Suprapubic skin (tissue), 4 donors: ENCODE measurements at regions not wholly inside any gene's neighbourhood (a gene's known extent, or its start where the extent isn't known, plus 50 kb on each side); places are given as distances from the start of the nearest gene placed in this dataset.

Source experiments
- DNase-seq, 2 donors: peaks; one replicate each; pipeline ENCODE4 v3.0.0-alpha.2; 2019; ENCODE audit warnings: low spot score in 2 of 2
- H3K27ac ChIP-seq: fragments of 200-600 bp; sonication (generic); one replicate; pipeline ENCODE4 v1.5.1; 2019
- H3K27me3 ChIP-seq: fragments of 200-600 bp; sonication (generic); one replicate; pipeline ENCODE4 v1.5.1; 2019
- H3K36me3 ChIP-seq: fragments of 200-600 bp; sonication (generic); one replicate; pipeline ENCODE4 v1.5.1; 2019
- H3K4me1 ChIP-seq: fragments of 200-600 bp; sonication (generic); one replicate; pipeline ENCODE4 v1.5.1; 2019
- H3K4me3 ChIP-seq: fragments of 200-600 bp; sonication (generic); one replicate; pipeline ENCODE4 v1.5.1; 2019; ENCODE audit warnings: mild to moderate bottlenecking
- H3K9me3 ChIP-seq: fragments of 200-600 bp; sonication (generic); one replicate; pipeline ENCODE4 v1.5.1; 2019
- EP300 ChIP-seq: sonication (generic); formaldehyde crosslinking; IDR thresholded peaks from one replicate; pipeline ENCODE4 v1.6.1; 2017; ENCODE audit warnings: antibody characterized with exemption
- POLR2A ChIP-seq, 2 donors: fragments of 450-650 bp; IDR thresholded peaks; one replicate each; pipeline ENCODE4 v1.6.1; 2017; ENCODE audit warnings: antibody characterized with exemption in 2 of 2, mild to moderate bottlenecking in 2 of 2, moderate library complexity in 2 of 2
- POLR2AphosphoS5 ChIP-seq, 3 donors: sonication (generic); formaldehyde crosslinking; IDR thresholded peaks; one replicate each; pipeline ENCODE4 v1.6.1; 2017; ENCODE audit warnings: antibody characterized with exemption in 3 of 3
- WGBS: methylation state at CpG from one replicate; pipeline ENCODE4 v1.1.5; 2018; 5-methylcytosine and 5-hydroxymethylcytosine counted together
- TF ChIP-seq, protein P1 (sequence below), 2 donors: fragments of 200-600 bp in 1 of 2; fragments of 450-650 bp in 1 of 2; sonication (generic) in 1 of 2; IDR thresholded peaks; one replicate each; pipeline ENCODE4 v1.5.1; 2016 to 2019; ENCODE audit warnings: antibody characterized with exemption in 2 of 2, mild to moderate bottlenecking in 1 of 2, moderate library complexity in 1 of 2

DNA sequence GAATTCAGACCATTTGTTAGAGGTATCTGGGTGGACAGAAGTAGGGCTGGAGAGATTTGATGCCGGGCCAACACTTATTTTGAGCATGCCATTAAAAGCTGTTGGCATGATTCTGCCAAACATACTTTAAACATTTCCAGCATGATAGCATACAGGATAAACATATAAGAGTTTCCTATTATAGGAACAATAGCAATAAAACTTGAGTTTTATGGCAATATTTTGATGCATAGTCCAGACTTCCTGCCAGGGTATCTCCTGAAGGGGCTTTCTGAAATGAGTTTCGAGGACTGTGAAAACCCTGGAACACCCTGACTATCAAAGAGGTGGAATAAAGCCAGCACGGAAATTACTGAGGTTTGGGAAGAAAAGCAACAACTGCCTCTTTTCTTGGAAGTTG lies 1398.0 kb upstream of the NXPH2 start:
- TF ChIP-seq, protein P1, sequence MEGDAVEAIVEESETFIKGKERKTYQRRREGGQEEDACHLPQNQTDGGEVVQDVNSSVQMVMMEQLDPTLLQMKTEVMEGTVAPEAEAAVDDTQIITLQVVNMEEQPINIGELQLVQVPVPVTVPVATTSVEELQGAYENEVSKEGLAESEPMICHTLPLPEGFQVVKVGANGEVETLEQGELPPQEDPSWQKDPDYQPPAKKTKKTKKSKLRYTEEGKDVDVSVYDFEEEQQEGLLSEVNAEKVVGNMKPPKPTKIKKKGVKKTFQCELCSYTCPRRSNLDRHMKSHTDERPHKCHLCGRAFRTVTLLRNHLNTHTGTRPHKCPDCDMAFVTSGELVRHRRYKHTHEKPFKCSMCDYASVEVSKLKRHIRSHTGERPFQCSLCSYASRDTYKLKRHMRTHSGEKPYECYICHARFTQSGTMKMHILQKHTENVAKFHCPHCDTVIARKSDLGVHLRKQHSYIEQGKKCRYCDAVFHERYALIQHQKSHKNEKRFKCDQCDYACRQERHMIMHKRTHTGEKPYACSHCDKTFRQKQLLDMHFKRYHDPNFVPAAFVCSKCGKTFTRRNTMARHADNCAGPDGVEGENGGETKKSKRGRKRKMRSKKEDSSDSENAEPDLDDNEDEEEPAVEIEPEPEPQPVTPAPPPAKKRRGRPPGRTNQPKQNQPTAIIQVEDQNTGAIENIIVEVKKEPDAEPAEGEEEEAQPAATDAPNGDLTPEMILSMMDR (IDR thresholded peaks at IDR 0.05): no peak
- TF ChIP-seq POLR2A (IDR thresholded peaks at IDR 0.05) (no peak), POLR2AphosphoS5 (IDR thresholded peaks at IDR 0.05) (no peak), EP300 (no peak)
- no peak for DNase-seq
- H3K27me3 ChIP-seq: no peaks in the 10 kb centered on the region
- no peaks in the 10 kb centered on the region for H3K4me1 ChIP-seq
- no peak overlapping the region for H3K4me3 ChIP-seq
- peaks cover 4% of the 10 kb centered on the region for H3K9me3 ChIP-seq
- H3K36me3 ChIP-seq: no peaks in the 10 kb centered on the region
- WGBS: 43% methylated on average over 3 of the region's 3 CpGs
- no peak overlapping the region for H3K27ac ChIP-seq

DNA sequence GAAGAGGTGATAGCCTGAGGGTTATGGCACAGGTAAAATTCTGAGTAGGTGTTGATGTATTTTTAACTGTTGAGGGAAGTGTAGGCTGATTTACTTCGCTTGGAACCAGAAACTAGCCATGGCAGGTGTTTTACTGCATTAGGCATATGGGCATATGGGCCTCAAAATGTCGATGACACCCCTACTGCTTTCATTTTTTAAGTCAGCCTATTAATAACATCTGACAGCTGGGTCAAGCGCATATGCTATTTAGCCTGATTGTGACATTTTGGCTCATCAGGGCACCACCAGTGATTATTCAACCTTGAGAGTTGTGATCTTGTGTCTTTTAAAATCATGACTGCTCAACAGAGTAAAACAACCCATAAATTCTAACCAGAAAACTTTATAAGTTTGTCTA lies 1396.9 kb upstream of the NXPH2 start:
- H3K4me1 ChIP-seq: no peaks in the 10 kb centered on the region
- no peak overlapping the region for H3K4me3 ChIP-seq
- TF ChIP-seq POLR2A (IDR thresholded peaks at IDR 0.05): no peak
- TF ChIP-seq POLR2AphosphoS5 (IDR thresholded peaks at IDR 0.05): no peak
- TF ChIP-seq, protein P1 (IDR thresholded peaks at IDR 0.05): no peak
- TF ChIP-seq EP300: no peak
- no peak overlapping the region for H3K27ac ChIP-seq
- no peak for DNase-seq
- H3K9me3 ChIP-seq: peaks cover 4% of the 10 kb centered on the region
- H3K36me3 ChIP-seq: no peaks in the 10 kb centered on the region
- H3K27me3 ChIP-seq: no peaks in the 10 kb centered on the region
- 81% methylated on average over 3 of the region's 3 CpGs for WGBS

DNA sequence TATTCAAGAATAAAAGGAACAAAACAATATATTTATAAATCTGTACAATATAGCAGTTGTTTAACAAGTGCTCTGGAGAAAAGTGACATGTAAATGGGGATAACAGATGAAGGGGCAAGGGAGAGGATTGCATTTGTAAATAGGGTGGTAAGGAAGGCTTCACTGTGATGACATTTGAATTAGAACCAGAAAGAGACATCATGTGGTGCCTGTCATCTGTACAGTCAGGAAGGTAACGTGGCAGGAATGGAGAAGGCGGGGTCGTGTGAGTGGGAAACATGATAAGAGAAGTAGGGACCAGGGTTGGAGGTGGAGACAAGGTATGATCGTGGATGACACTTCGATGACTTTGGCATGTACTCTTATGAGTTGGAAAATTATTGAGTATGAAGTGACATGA lies 1393.6 kb upstream of the NXPH2 start:
- H3K4me1 ChIP-seq: no peaks in the 10 kb centered on the region
- H3K27me3 ChIP-seq: no peaks in the 10 kb centered on the region
- no peaks in the 10 kb centered on the region for H3K36me3 ChIP-seq
- WGBS: 75% methylated on average over 5 of the region's 5 CpGs
- H3K27ac ChIP-seq: no peak overlapping the region
- TF ChIP-seq POLR2A (IDR thresholded peaks at IDR 0.05): no peak
- TF ChIP-seq EP300: no peak
- TF ChIP-seq, protein P1 (IDR thresholded peaks at IDR 0.05): no peak
- no peak for TF ChIP-seq POLR2AphosphoS5 (IDR thresholded peaks at IDR 0.05)
- H3K4me3 ChIP-seq: no peak overlapping the region
- DNase-seq: no peak
- H3K9me3 ChIP-seq: peaks cover 22% of the 10 kb centered on the region

DNA sequence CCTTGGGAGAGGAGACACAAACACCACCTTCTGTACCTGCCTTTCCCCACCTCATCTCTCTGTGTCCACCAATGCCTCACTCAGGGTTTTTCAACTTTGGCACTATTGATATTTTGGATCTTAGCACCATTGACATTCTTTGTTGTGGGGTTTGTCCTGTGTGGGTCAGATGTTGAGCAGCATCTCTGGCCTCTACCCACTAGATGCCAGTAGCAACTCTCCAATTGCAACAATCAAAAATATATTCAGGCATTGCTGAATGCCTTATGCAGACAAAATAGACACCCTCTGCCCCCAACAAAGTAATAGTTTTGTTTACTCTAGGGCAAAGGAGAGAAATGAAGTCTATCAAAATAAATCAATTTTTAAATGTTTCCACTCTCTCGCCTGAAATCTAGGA lies 1384.3 kb upstream of the NXPH2 start:
- H3K4me3 ChIP-seq: no peak overlapping the region
- TF ChIP-seq, protein P1 (IDR thresholded peaks at IDR 0.05): no peak
- TF ChIP-seq EP300 (no peak), POLR2AphosphoS5 (IDR thresholded peaks at IDR 0.05) (no peak), POLR2A (IDR thresholded peaks at IDR 0.05) (no peak)
- peaks cover 2% of the 10 kb centered on the region for H3K9me3 ChIP-seq
- no peaks in the 10 kb centered on the region for H3K27me3 ChIP-seq
- H3K36me3 ChIP-seq: no peaks in the 10 kb centered on the region
- WGBS: 84% methylated on average over 1 of the region's 1 CpG
- no peak for DNase-seq
- no peak overlapping the region for H3K27ac ChIP-seq
- H3K4me1 ChIP-seq: no peaks in the 10 kb centered on the region

DNA sequence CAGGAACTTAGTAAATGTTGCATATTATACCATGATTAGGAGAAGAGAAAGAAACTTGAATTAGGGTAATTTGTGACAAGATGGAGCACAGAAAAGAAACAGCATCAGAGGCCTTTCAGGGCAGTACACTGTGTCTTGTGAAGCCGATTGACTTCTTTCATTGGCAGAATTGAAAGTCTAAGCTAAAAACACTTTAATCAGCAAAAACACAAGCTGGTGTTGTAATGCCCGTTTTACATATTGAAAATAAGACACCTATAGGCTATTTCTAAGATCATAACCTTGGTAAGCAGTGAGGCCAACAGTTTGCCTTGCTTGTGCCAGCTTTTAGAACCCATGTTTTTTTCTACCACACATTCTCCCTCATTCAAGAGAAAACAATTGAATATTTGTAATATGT lies 1378.1 kb upstream of the NXPH2 start:
- no peaks in the 10 kb centered on the region for H3K27me3 ChIP-seq
- TF ChIP-seq POLR2AphosphoS5 (IDR thresholded peaks at IDR 0.05) (no peak), POLR2A (IDR thresholded peaks at IDR 0.05) (no peak), EP300 (no peak)
- TF ChIP-seq, protein P1 (IDR thresholded peaks at IDR 0.05): no peak
- no peak for DNase-seq
- H3K4me1 ChIP-seq: no peaks in the 10 kb centered on the region
- no peak overlapping the region for H3K4me3 ChIP-seq
- H3K27ac ChIP-seq: no peak overlapping the region
- no peaks in the 10 kb centered on the region for H3K9me3 ChIP-seq
- H3K36me3 ChIP-seq: no peaks in the 10 kb centered on the region
- 71% methylated on average over 2 of the region's 2 CpGs for WGBS
